Gastroesophageal sphincter (tissue), 3 donors: ENCODE measurements at regions not wholly inside any gene's neighbourhood (a gene's known extent, or its start where the extent isn't known, plus 50 kb on each side); places are given as distances from the start of the nearest gene placed in this dataset.

Experiments used
- CTCF ChIP-seq, 4 experiments: fragments of 200-600 bp in 2 of 4; fragments of 450-650 bp in 2 of 4; sonication (generic) in 1 of 4; IDR thresholded peaks; one replicate each; pipeline ENCODE4 v1.5.1; 2017 to 2019; ENCODE audit warnings: antibody characterized with exemption in 4 of 4, mild to moderate bottlenecking in 2 of 4, moderate library complexity in 2 of 4
- EP300 ChIP-seq: sonication (generic); formaldehyde crosslinking; IDR thresholded peaks from one replicate; pipeline ENCODE4 v1.6.1; 2017; ENCODE audit warnings: antibody characterized with exemption, mild to moderate bottlenecking

DNA sequence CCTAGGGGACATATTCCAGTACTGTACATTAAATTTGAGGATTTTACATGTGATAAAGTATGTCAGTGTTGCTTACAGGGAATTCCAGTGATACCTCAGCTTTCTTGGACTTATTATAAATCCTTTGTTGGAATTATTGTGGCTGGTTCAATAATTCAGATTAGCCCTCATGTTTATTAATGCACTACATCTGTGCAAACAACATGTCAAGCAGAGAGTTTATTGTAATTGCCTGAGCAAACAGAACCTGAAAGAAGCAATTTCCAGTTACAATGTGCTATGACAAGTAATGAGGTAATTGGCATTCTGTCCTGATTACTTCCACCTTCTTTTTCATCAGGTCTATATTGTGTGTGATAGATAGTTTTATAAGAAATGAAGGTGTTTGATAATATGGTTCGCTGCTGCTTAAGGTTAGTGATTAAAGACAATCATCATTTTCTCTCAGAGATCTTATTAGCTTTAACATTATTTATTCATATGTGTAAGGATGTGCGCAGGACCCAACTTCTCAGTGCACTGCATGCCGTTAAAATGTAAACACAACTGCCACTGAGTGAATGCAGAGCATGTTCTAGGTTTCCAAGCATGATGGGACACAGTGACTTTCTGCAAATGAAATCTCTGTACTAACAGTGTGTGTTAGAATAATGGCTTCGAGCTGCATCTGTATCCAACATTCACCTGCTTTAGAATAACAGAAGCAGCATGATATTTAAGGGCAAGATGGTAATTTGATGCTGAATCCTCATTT lies 973.7 kb upstream of the POU3F3 start:
- no peak for TF ChIP-seq CTCF (IDR thresholded peaks at IDR 0.05)
- no peak for TF ChIP-seq EP300
